Renal cortex interstitium (tissue), 11 donors: ENCODE measurements at regions not wholly inside any gene's neighbourhood (a gene's known extent, or its start where the extent isn't known, plus 50 kb on each side); places are given as distances from the start of the nearest gene placed in this dataset.

Experiments
- DNase-seq, 11 donors: peaks; one replicate each; pipeline ENCODE4 v3.0.0-alpha.2; 2013; ENCODE audit warnings: low read depth in 9 of 11, low spot score in 4 of 11; ENCODE audit errors: extremely low read depth in 1 of 11

- no peak for DNase-seq
Measured at GRCh38 chr13:88294368-88294767, 623.2 kb downstream of the SLITRK5 start.

GRCh38 chr13:88303157-88303556, 632.0 kb downstream of the SLITRK5 start:
- no peak for DNase-seq

GRCh38 chr13:88303605-88304004, 632.4 kb downstream of the SLITRK5 start:
- DNase-seq, result no peak

GRCh38 chr13:88314496-88314895, 643.3 kb downstream of the SLITRK5 start:
- no peak for DNase-seq

GRCh38 chr13:88329066-88329465, 657.9 kb downstream of the SLITRK5 start:
- DNase-seq, result no peak

GRCh38 chr13:88339271-88339741, 668.1 kb downstream of the SLITRK5 start:
- peak in 8 of 11 donors; percentile 2 to 25 (median 11) for DNase-seq

- DNase-seq, result no peak
Measured at GRCh38 chr13:88345171-88345847, 674.1 kb downstream of the SLITRK5 start.

- no peak for DNase-seq
Measured at GRCh38 chr13:88360761-88361160, 689.6 kb downstream of the SLITRK5 start.

GRCh38 chr13:88369866-88370265, 698.7 kb downstream of the SLITRK5 start:
- peak in 4 of 11 donors; percentile 2 to 12 (median 6) for DNase-seq

- DNase-seq, result no peak
Measured at GRCh38 chr13:88376760-88377388, 705.7 kb downstream of the SLITRK5 start.

- DNase-seq, result no peak
Measured at GRCh38 chr13:88377852-88378251, 706.7 kb downstream of the SLITRK5 start.

GRCh38 chr13:88384542-88384941, 713.4 kb downstream of the SLITRK5 start:
- DNase-seq, result no peak

- DNase-seq, result no peak
Measured at GRCh38 chr13:88395804-88396203, 724.6 kb downstream of the SLITRK5 start.

- DNase-seq, result no peak
Measured at GRCh38 chr13:88411696-88412095, 740.5 kb downstream of the SLITRK5 start.

- DNase-seq, result no peak
Measured at GRCh38 chr13:88417801-88418200, 746.6 kb downstream of the SLITRK5 start.

- DNase-seq, result no peak
Measured at GRCh38 chr13:88424463-88424862, 753.3 kb downstream of the SLITRK5 start.

- no peak for DNase-seq
Measured at GRCh38 chr13:88426661-88427060, 755.5 kb downstream of the SLITRK5 start.

GRCh38 chr13:88429862-88430261, 758.7 kb downstream of the SLITRK5 start:
- DNase-seq, result no peak

- DNase-seq, result no peak
Measured at GRCh38 chr13:88434953-88435352, 763.8 kb downstream of the SLITRK5 start.

- DNase-seq, result no peak
Measured at GRCh38 chr13:88436974-88437373, 765.8 kb downstream of the SLITRK5 start.

- no peak for DNase-seq
Measured at GRCh38 chr13:88450515-88450914, 779.3 kb downstream of the SLITRK5 start.
